Breast epithelium (tissue), 3 donors: ENCODE measurements at regions not wholly inside any gene's neighbourhood (a gene's known extent, or its start where the extent isn't known, plus 50 kb on each side); places are given as distances from the start of the nearest gene placed in this dataset.

Source experiments
- POLR2A ChIP-seq: fragments of 450-650 bp; IDR thresholded peaks from one replicate; pipeline ENCODE4 v1.6.1; 2016; ENCODE audit warnings: antibody characterized with exemption, mild to moderate bottlenecking, moderate library complexity
- POLR2AphosphoS5 ChIP-seq, 3 donors: sonication (generic); formaldehyde crosslinking; IDR thresholded peaks; one replicate each; pipeline ENCODE4 v1.6.1; 2017; ENCODE audit warnings: antibody characterized with exemption in 3 of 3
- TF ChIP-seq, protein P1 (sequence below), 3 donors: fragments of 450-650 bp; IDR thresholded peaks; one replicate each; pipeline ENCODE4 v1.5.1; 2016 to 2017; ENCODE audit warnings: antibody characterized with exemption in 3 of 3, mild to moderate bottlenecking in 3 of 3, moderate library complexity in 3 of 3

DNA sequence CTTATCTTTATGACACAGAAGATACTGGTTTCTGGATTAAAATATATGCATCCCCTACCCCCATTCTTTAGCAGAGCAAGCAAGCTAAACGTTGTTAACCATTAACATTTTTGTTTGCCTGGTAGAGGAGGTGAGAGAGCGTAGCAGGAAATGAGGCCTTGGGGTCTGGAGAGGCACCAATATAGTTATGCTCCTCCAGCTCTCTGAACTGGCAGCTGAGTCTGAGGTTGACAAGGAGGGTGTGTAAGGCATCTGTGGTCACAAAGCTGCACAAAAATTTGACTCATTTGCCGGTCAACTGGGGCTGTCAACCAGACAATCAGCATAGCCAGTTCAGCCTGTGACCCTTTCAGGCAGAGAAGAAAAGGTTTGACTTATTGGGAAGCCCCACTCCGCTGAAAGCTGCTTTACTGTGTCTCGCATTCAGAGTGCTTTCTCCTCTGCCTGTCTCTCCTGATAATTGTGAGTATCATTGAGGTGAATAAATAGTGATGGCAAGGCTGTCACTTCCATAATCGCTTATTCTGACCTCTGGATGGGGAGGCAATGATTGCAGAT, 647.5 kb upstream of the SETBP1 start:
- TF ChIP-seq, protein P1, sequence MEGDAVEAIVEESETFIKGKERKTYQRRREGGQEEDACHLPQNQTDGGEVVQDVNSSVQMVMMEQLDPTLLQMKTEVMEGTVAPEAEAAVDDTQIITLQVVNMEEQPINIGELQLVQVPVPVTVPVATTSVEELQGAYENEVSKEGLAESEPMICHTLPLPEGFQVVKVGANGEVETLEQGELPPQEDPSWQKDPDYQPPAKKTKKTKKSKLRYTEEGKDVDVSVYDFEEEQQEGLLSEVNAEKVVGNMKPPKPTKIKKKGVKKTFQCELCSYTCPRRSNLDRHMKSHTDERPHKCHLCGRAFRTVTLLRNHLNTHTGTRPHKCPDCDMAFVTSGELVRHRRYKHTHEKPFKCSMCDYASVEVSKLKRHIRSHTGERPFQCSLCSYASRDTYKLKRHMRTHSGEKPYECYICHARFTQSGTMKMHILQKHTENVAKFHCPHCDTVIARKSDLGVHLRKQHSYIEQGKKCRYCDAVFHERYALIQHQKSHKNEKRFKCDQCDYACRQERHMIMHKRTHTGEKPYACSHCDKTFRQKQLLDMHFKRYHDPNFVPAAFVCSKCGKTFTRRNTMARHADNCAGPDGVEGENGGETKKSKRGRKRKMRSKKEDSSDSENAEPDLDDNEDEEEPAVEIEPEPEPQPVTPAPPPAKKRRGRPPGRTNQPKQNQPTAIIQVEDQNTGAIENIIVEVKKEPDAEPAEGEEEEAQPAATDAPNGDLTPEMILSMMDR (IDR thresholded peaks at IDR 0.05) = no peak
- TF ChIP-seq POLR2A = no peak
- TF ChIP-seq POLR2AphosphoS5 (IDR thresholded peaks at IDR 0.05) = no peak
